ENCODE measurements at regions not wholly inside any gene's neighbourhood (a gene's known extent, or its start where the extent isn't known, plus 50 kb on each side); places are given as distances from the start of the nearest gene placed in this dataset.

DNA sequence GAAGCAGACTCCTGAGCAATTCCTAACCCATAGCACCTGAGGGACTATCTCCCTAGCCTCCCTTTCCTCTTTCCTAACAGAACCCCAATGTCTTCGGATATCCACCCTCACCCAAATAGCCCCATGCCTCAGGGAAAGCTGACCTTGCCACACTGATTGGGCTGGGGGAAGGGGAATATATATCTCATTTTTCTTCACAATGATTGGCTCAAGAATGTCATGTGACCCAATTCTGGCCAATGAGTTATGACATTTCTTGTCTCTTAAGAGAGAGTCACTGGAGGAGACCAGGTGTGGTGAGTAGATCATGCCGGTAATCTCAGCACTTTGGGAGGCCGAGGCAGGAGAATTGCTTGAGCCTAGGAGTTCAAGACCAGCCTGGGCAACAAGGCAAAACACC lies 71.9 kb upstream of the NLK start:
- TF ChIP-seq, protein P1, sequence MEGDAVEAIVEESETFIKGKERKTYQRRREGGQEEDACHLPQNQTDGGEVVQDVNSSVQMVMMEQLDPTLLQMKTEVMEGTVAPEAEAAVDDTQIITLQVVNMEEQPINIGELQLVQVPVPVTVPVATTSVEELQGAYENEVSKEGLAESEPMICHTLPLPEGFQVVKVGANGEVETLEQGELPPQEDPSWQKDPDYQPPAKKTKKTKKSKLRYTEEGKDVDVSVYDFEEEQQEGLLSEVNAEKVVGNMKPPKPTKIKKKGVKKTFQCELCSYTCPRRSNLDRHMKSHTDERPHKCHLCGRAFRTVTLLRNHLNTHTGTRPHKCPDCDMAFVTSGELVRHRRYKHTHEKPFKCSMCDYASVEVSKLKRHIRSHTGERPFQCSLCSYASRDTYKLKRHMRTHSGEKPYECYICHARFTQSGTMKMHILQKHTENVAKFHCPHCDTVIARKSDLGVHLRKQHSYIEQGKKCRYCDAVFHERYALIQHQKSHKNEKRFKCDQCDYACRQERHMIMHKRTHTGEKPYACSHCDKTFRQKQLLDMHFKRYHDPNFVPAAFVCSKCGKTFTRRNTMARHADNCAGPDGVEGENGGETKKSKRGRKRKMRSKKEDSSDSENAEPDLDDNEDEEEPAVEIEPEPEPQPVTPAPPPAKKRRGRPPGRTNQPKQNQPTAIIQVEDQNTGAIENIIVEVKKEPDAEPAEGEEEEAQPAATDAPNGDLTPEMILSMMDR (conservative IDR thresholded peaks at IDR 0.05; ENCODE audit: low read depth, low read length): no peak
- no peak for TF ChIP-seq EZH2 (IDR thresholded peaks at IDR 0.05; ENCODE audit: borderline replicate concordance, low read depth, low read length, poor library complexity, severe bottlenecking)
